Transverse colon (tissue), 4 donors: ENCODE measurements at regions not wholly inside any gene's neighbourhood (a gene's known extent, or its start where the extent isn't known, plus 50 kb on each side); places are given as distances from the start of the nearest gene placed in this dataset.

Source experiments
- CTCF ChIP-seq, 5 experiments: fragments of 200-600 bp in 3 of 5; fragments of 450-650 bp in 2 of 5; sonication (generic) in 3 of 5; IDR thresholded peaks; 1 replicate in 2 of 5; 2 replicates in 3 of 5; pipeline ENCODE4 v1.5.1; 2016 to 2017; ENCODE audit warnings: antibody characterized with exemption in 5 of 5, inconsistent platforms in 3 of 5, mild to moderate bottlenecking in 2 of 5, moderate library complexity in 1 of 5
- EP300 ChIP-seq: sonication (generic); formaldehyde crosslinking; IDR thresholded peaks from one replicate; pipeline ENCODE4 v1.6.1; 2017; ENCODE audit warnings: antibody characterized with exemption, low read depth
- POLR2AphosphoS5 ChIP-seq, 3 donors: sonication (generic); formaldehyde crosslinking; IDR thresholded peaks; one replicate each; pipeline ENCODE4 v1.6.1; 2016; ENCODE audit warnings: antibody characterized with exemption in 3 of 3

- TF ChIP-seq CTCF (IDR thresholded peaks at IDR 0.05), result no peak
- TF ChIP-seq POLR2AphosphoS5 (IDR thresholded peaks at IDR 0.05), result no peak
- TF ChIP-seq EP300, result no peak
Observed at GRCh38 chr1:58931756-58932155, 147.9 kb upstream of the JUN start.
